ENCODE measurements at regions not wholly inside any gene's neighbourhood (a gene's known extent, or its start where the extent isn't known, plus 50 kb on each side); places are given as distances from the start of the nearest gene placed in this dataset.

GRCh38 chr14:21923820-21924219, 250.2 kb upstream of the OR4E1 start:
- TF ChIP-seq CTCF (IDR thresholded peaks at IDR 0.05) (no peak), POLR2A (IDR thresholded peaks at IDR 0.05) (no peak), EP300 (IDR thresholded peaks at IDR 0.05; ENCODE audit: low read depth) (no peak), POLR2AphosphoS5 (IDR thresholded peaks at IDR 0.05) (no peak)
